ENCODE measurements at regions not wholly inside any gene's neighbourhood (a gene's known extent, or its start where the extent isn't known, plus 50 kb on each side); places are given as distances from the start of the nearest gene placed in this dataset.

DNA sequence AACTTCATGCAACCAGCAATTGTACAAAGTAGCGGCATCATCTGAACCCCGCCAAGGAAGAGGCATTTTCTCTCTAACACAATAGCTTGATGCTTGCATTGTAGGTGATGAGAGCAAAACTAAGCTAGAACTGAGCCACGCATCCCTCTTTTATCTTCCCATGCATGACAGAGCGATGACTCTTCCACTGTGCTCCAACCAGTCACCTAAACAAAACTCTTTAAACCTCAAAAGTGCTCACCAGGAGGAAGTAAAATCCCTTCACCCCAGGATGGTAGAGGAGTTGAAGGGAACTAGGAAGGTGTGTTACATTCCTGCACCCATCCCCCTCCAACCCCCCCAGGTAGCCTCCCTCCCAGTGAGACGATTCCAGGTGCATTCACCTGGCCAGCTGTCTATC is 59.7 kb upstream of the SALL3 start:
- no peak for TF ChIP-seq SIN3A (IDR thresholded peaks at IDR 0.05; ENCODE audit: borderline replicate concordance, insufficient read depth, low read length)
- TF ChIP-seq POLR2AphosphoS5 (IDR thresholded peaks at IDR 0.05; ENCODE audit: low read depth, low read length), result no peak
- TF ChIP-seq, protein P1, sequence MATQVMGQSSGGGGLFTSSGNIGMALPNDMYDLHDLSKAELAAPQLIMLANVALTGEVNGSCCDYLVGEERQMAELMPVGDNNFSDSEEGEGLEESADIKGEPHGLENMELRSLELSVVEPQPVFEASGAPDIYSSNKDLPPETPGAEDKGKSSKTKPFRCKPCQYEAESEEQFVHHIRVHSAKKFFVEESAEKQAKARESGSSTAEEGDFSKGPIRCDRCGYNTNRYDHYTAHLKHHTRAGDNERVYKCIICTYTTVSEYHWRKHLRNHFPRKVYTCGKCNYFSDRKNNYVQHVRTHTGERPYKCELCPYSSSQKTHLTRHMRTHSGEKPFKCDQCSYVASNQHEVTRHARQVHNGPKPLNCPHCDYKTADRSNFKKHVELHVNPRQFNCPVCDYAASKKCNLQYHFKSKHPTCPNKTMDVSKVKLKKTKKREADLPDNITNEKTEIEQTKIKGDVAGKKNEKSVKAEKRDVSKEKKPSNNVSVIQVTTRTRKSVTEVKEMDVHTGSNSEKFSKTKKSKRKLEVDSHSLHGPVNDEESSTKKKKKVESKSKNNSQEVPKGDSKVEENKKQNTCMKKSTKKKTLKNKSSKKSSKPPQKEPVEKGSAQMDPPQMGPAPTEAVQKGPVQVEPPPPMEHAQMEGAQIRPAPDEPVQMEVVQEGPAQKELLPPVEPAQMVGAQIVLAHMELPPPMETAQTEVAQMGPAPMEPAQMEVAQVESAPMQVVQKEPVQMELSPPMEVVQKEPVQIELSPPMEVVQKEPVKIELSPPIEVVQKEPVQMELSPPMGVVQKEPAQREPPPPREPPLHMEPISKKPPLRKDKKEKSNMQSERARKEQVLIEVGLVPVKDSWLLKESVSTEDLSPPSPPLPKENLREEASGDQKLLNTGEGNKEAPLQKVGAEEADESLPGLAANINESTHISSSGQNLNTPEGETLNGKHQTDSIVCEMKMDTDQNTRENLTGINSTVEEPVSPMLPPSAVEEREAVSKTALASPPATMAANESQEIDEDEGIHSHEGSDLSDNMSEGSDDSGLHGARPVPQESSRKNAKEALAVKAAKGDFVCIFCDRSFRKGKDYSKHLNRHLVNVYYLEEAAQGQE (IDR thresholded peaks at IDR 0.05; ENCODE audit: insufficient read depth in 1 of 2, low read depth in 2 of 2, low read length in 2 of 2), result no peak
- TF ChIP-seq TAF1 (IDR thresholded peaks at IDR 0.05; ENCODE audit: borderline replicate concordance, insufficient read depth, low read length), result no peak
- no peak for TF ChIP-seq FOXP2 (optimal IDR thresholded peaks at IDR 0.05; ENCODE audit: borderline replicate concordance, extremely low read depth, extremely low read length, insufficient read depth)

DNA sequence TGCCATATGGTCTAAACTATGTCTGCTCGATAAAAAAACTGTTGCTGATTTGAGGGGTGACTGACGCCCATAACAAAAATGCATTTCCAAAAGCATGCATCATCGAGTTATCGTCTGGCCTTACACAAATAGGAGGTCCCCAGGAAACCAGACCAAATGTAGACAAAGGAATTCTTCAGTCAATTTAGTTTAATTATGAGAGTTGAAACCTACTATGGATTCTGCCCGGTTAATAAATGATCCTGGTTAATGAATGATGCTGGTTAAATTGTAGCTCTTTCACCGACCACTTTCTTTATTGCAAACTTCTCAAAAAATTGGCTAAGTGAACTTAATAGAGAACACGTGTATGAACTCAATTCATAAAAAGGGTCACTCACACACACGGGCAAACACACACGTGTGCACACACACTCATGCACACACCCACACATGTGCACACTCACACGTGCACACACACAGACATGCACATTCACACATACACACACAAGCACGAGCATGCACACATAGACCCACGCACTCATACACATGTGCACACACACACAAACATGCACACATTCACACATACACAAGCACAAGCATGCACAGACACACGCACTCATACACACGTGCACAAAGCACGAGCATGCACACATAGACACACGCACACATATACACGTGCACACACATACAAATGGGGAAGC is 59.0 kb upstream of the SALL3 start:
- no peak for TF ChIP-seq SIN3A (IDR thresholded peaks at IDR 0.05; ENCODE audit: borderline replicate concordance, insufficient read depth, low read length)
- TF ChIP-seq FOXP2 (optimal IDR thresholded peaks at IDR 0.05; ENCODE audit: borderline replicate concordance, extremely low read depth, extremely low read length, insufficient read depth), result no peak
- TF ChIP-seq POLR2AphosphoS5 (IDR thresholded peaks at IDR 0.05; ENCODE audit: low read depth, low read length), result no peak
- TF ChIP-seq, protein P1 (IDR thresholded peaks at IDR 0.05; ENCODE audit: insufficient read depth in 1 of 2, low read depth in 2 of 2, low read length in 2 of 2), result no peak
- TF ChIP-seq TAF1 (IDR thresholded peaks at IDR 0.05; ENCODE audit: borderline replicate concordance, insufficient read depth, low read length), result no peak

DNA sequence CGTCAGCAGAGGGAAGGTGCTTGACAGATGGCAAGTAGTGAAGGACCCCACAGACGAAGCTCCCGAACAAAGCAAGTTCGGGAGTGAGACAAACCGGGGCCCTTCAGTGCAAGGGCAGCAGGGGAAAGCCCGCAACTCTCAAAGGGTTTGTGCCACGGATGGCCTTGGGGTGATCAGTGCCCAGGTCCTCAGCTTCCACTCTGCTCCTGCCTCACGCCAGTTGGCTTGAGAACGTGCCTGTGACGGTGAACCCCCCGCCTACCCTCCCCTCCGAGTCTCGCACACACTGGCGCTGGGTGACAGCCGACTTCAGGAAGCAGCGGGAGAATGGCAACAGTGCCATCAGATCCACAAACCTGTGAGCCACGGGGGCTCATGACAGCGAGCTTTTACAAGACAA is 56.8 kb upstream of the SALL3 start:
- TF ChIP-seq TAF1 (IDR thresholded peaks at IDR 0.05; ENCODE audit: borderline replicate concordance, insufficient read depth, low read length) (no peak), FOXP2 (optimal IDR thresholded peaks at IDR 0.05; ENCODE audit: borderline replicate concordance, extremely low read depth, extremely low read length, insufficient read depth) (no peak), SIN3A (IDR thresholded peaks at IDR 0.05; ENCODE audit: borderline replicate concordance, insufficient read depth, low read length) (no peak), POLR2AphosphoS5 (IDR thresholded peaks at IDR 0.05; ENCODE audit: low read depth, low read length) (no peak)
- TF ChIP-seq, protein P1 (IDR thresholded peaks at IDR 0.05; ENCODE audit: insufficient read depth in 1 of 2, low read depth in 2 of 2, low read length in 2 of 2), result no peak

DNA sequence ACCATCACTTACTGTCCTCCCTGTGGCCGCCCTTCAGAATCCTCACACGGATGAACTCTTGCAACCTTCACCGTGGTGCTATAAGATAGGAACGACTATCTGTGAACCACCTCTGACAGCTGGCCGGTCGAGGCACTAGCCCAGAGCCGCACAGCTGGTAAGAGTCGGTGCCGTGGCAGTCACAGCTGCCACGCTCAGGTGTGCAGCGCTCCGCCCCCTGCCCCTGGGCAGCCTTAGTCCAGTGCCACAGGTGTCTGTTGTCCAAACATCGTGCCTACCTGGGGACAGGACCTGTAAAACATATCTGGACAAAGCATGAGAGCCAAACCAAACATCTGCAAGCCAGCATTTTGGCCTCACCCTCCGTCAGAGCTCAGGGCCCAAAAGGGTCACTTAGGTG is 55.3 kb upstream of the SALL3 start:
- TF ChIP-seq SIN3A (IDR thresholded peaks at IDR 0.05; ENCODE audit: borderline replicate concordance, insufficient read depth, low read length) (no peak), POLR2AphosphoS5 (IDR thresholded peaks at IDR 0.05; ENCODE audit: low read depth, low read length) (no peak), FOXP2 (optimal IDR thresholded peaks at IDR 0.05; ENCODE audit: borderline replicate concordance, extremely low read depth, extremely low read length, insufficient read depth) (no peak), TAF1 (IDR thresholded peaks at IDR 0.05; ENCODE audit: borderline replicate concordance, insufficient read depth, low read length) (no peak)
- TF ChIP-seq, protein P1 (IDR thresholded peaks at IDR 0.05; ENCODE audit: insufficient read depth in 1 of 2, low read depth in 2 of 2, low read length in 2 of 2), result no peak
